Activated CD8-positive, alpha-beta memory T cell treated with anti-CD3 and anti-CD28 coated beads for 4 hours (primary cell): ENCODE measurements at regions not wholly inside any gene's neighbourhood (a gene's known extent, or its start where the extent isn't known, plus 50 kb on each side); places are given as distances from the start of the nearest gene placed in this dataset.

Experiments
- DNase-seq, 2 donors: peaks; one replicate each; pipeline ENCODE4 v3.0.0-alpha.2; 2020; ENCODE audit warnings: low read depth in 2 of 2

DNA sequence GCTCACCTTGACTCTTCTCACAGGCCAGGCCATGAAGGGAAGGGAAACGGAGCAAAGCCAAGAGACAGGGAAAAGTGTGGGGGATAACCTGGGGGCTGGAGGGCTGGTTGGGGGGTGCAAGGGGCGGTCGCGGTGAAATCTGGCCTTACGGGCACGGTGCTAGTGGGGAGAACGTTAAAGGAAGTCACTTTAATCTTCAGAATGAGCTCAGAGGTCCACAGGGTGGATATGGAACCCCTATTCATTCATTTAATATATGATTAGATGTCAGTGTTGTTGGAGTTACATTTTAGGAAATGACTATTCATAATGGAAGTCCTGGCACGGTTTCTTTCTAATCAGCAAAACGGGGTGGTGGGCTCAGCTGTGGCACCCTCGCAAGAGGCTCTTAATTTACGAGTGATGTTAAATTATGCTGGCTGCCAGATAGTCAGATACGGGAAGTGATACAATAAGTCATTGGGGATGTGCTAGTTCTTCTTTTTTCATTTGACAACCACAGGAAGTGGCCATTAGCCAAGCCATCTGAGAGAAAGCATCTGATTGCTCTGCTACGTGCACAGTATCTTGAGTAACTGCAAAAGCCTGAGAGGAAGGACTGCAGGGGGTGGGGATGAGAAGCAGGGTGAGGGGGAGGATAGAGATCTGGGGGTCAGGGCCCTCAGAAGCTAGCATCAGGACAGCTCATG is 253.0 kb downstream of the QKI start:
- no peak for DNase-seq

DNA sequence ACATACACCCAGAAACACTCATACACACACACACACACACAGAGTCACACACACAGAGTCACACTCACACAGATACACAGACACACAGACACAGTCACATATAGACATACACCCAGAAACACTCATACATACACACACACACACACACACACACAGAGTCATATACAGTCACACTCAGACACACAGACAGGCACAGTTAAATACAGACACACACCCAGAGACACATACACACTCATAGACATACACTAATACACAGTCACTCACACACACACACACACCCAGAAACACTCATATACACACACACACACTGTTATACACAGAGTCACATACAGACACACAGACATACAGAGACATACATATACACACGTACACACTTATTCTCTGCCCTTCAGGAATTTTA is 250.9 kb downstream of the QKI start:
- no peak for DNase-seq

DNA sequence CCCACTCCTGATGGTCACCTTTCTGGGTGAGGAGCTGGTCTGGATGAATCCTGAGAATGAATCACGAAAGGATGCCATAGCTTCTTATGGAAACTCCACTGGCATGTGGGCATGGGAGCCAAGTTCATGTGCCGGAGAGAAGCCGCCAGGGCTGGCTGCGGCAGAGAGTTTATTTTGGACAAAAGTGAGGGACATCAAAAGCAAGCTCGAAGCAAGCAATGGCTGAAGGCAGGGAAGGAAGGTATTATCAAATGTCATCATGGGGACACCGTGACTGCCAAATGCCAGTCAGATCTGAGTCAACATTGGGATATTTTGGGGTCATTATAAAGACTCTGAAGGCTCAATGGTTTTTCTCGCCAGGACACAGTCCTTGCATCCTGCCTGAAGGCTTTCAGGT is 249.1 kb downstream of the QKI start:
- DNase-seq = no peak

DNA sequence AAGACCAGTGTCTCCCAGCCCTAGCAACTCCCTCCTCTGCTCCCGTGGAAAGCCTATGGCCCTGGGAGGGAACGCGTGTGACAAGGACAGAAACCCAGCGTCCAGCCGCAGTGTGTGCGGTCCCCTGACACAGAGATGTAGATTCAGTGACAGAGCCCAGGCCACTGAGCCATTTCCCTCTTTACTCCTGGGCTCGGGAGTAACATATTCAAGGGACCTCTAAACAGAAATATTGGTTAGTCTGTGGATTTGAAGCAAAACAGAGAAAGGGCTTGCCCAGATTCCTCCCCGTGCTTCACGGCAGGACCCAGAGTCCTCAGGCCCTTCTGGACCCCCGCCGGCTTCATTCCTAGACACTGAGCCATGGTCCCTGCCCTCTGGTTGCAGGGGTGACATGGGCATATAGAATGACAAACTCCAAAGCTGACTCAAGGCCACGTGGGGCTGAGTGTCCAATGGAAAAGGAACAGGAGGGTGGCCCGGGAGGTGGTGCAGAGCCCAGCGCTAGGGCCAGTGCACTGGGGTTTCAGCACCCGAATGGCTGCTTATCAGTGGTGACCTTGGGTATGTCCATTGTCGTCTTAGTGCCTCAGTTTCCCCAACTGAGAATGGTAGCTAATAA is 248.2 kb downstream of the QKI start:
- DNase-seq = no peak

DNA sequence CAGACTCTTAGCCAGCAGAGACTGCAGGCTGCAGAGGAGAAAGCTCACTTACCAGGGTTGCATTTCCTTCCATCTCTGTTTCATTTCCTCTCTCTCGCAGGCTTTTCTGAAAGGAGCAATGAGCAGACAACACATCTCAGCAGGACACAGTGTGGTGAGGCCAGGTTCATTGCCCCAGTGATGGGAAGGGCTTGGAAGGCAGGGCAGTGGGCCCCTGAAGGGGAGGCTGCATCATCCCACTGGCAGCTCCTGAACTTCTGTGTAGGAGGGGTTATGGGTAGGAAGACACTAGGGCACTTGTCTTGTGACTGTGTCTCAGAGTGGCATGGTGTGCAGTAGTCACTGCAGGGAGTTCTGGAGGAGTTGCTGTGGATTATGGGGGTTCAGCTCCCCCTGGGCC is 246.8 kb downstream of the QKI start:
- no peak for DNase-seq

DNA sequence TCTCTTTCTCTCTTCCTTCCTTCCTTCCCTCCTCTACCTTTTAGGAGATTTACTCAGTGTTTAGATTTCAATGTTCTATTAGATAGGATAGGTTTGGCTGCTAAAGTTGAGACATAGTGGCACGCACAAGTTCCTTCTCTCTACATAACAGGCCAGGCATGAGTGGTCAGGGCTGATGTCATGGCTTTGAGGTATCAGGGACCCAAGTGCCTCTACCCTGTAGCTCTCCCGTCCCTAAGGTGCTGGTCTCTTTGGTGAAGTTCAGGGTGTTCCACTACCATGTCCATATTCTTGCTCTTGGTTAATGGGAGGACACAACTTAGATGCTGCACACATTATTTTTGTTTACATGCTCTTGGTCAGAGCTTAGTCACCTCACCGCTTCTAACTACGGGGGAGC is 245.3 kb downstream of the QKI start:
- no peak for DNase-seq

DNA sequence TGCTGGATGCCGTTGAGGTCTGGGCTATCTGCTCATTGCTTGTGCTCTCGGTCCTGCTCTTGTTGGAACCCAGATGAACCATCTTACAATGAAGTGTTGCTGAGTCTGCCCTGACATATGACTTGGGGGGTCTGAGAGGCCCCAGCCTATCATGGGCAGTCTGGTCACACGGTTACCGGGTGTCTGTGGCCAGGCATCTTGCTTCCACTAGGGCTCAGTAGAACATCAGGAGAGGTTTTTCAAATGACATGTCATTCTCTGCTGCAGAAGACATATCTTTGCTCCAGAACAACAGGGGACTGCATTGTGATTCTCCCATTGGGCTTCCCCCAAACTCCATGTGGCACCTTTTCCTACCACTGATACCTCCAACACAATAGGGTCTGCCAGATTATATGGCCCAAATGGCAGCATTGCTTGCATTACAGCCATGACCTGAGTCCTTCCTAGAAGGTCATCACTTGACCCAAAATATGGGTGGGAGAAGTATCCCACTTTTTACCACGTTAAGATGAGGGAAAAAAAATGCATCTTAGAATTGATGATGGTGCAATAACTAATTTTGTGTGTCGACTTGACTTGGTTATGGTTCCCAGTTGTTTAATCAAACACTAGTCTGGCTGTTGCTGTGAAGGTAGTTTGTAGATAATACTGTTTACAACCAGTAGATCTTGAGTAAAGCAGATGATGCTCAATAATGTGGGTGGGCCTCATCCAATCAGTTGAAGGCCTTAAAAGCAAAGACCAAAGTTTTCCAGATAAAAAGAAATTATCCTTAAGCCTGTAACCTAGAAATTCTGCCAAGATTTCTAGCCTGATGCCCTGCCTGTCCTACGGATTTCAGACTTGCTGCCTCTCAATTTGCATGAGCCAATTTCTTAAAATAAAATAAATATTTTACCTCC is 241.0 kb downstream of the QKI start:
- DNase-seq = no peak

DNA sequence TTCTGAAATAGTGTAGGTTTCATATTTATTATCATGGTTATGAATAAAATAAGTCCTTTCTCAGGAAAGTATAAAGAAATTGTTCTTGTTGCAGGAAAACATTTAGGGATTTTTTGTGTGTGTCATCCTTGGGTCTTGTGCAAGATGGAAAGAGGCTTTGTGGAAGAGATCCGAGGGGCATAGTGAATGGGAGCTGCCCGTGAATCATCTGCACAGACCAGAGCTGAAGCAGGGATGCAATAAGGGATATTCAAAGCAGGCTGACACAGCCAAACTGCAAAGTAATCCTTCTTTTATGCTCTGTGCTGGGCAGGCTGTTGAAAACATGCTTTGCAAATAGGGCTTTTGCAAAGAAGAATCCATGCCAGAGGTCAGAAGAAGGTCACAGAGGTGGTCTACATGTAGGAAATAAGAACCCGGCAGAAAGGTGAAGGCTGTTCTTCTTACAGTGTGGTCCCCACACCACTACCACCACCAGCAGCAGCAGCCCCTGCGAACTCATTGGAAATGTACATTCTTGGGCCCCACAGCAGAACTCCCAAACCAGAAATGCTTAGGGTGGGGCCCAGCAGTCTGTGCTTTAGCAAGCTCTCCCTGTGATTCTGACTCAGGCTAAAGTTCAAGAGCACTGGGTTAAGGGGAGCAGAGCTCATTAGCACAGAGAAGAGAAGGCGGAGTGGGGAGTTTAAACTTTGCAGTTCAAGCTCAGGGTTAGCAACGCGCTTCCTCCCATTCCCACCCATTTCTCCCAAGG is 237.6 kb downstream of the QKI start:
- no peak for DNase-seq

DNA sequence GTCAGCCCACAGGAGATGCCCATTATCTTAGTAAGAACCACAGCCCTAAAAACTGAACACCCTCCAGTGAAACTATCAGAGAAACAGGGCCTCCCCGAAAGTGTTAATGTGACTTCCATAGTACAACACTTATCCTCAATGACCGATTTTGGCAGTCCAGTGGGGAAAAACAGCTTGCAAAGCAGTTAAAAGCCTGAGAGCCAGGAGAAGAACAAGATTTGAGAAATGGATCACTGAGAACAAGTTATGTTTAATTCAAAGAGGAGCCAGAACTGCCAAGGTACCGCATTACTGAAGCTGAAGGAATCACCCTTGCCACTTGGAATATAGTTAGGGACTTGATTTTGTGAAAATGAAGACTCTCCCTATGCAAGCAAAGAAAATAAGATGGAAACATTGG is 236.9 kb downstream of the QKI start:
- DNase-seq = no peak

DNA sequence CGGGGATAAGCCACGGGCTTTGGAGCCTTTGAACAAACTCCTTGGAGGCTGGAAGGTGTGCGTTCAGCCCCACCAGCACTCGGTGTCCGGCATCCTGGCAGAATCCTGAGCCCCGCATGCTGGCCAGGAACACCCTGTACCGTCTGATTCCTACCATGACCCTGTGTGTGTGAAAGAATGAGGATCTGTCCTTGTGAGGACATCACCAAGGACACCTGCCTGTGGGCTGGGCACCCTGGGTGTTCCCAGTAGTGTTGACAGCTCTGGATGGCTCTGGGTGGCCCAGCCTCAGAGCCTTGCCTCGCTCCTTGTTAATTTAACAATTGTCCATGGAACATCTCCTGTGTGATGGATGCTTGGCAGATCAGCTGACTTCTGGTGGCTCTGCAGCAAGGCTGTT is 234.3 kb downstream of the QKI start:
- no peak for DNase-seq

DNA sequence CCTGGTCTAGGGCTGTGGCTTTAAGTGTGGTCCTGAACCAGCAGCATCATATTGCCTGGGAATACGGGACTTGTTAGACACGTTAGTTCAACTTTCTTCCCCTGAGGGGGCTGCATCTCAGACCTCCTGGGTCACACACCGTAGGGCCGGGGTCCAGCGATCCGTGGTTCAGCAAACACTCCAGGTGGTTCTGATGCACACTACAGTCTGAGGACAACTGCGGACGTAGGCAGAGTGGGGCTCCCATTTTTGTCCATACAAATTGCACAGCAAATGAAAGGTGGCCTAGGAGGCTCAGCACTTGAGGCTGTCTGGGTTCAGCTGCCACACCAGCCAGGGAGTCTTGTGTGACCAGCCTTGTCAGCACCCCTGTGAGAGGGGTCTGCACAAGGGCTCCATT is 233.1 kb downstream of the QKI start:
- DNase-seq = no peak

DNA sequence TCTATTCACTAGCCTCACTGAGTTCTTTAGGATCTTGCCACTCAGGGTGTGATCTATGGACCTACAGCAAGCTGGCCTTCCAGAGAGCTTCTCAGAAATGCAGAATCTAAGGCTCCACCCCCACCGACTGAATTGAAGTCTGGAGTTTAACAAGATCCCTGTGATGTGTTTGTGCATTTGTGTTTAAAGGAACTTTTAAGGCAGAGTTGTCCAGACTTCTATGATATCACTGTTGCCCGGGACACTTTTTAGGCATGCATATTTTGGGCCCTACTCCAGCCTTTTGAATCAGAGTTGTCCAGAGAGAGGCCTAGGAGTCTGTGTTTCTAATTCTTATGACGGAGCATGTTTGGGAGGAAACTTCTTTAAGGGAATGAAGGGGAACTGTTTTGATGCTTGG is 232.3 kb downstream of the QKI start:
- no peak for DNase-seq

DNA sequence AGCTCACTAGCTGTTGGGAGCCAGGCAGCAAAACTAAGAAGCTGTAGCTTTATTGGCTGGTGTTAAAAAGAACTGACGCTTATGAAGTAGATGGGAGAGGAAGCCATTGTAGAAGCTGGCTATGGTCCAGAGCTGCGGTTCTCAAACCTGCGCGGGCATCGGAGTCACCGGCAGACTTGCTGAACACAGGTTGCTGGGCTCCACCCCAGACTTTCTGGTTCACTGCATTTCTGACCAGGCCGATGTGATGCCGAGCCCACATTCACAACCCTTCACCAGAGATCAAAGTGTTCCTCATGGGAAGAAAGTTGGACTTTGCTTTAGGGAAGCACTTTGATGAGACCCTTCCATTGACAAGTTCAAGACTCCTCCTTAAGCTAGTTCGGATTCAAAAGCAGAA is 231.6 kb downstream of the QKI start:
- no peak for DNase-seq

DNA sequence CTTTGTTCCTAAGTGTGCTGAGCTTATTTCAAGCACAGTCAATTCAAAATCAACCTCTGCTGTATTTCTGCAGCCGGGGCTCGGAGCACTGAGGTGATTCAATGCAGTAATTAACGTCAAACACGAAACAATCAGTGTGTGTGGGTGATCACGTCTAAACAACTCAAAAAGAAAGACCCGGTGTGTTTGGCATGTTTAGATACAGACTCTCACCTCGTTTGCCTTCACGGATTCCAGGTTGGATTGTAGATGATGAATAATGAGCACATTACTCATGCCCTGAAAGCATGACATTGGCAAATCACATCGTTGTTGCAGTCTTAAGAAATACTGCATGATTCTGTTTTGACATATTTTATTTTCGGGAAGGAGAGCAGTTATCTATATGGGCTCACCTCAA is 231.0 kb downstream of the QKI start:
- DNase-seq = no peak

DNA sequence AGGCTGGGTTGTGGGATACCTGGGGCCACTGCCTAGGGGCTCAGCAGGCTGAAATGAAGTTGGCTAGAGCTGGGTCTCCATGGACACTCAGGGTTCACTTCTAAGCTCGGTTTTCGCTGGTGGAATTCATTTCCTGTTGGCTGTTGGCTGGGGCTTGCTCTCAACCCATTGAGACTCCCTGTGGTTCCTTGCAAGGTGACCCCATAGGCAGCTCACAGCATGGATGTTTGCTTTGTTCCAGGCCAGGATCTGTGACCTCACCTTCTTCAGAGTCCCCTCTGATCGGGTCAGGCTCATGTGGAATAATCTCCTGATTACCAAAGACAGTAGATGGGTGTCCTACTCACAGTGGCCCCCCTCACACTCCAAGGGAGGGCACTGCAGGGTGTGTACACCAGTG is 229.3 kb downstream of the QKI start:
- no peak for DNase-seq

DNA sequence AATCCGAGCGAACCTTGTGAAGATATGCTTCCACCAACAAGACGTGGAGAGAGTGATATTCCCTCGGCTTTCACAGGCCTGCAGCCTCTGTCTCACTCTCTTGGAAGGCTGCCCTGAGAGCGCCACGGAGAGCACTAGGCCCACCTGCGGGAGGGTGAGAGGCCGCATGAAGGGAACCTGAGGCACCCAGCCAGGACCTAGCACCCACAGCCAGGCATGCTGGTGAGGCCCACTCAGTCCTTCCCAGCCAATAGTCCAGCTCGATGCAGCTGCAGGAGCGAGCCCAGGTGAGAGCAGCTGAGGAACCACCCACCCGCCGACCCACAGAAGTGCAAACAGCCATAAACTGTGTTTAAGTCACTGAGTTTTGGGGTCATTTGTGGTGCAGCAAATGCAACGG is 227.2 kb downstream of the QKI start:
- DNase-seq = no peak

DNA sequence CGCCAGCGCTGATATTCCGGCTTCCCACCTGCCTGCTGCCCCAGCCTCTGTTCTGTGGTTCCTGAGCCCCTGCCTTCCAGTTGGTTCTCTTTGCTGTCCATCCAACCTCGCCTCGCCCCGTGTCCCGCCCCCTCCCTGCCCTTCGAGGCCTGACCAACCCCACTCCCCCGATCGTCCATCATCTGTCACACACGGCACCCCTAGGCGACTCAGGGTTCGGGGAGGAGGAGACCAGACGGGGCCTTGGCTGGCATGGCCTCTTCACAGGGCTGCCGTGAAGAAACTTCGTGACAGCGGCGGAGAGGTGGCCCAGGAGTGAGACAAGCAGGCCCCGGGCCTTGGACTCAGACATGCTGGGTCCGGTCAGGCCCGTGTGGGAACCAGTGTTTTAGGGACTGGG is 226.1 kb downstream of the QKI start:
- DNase-seq = no peak

DNA sequence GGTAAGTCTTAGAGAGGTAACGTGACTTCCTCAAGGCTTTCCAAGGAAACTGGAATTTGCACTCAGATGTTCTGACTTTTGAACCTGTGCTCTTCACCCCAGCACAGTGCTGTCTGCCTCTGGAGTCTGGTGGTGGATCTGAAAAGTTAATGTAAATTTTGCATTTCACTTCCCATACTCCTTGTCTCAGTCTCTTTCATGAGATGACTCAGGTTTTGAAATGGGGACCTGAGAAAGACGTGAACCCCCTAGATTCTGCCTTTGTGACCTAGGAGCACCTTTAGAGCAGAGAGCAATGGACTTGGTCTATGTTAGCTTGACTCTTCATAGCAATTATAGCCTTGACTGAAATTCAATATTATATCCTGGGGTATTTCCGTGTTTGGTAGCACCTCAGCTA is 223.0 kb downstream of the QKI start:
- no peak for DNase-seq

DNA sequence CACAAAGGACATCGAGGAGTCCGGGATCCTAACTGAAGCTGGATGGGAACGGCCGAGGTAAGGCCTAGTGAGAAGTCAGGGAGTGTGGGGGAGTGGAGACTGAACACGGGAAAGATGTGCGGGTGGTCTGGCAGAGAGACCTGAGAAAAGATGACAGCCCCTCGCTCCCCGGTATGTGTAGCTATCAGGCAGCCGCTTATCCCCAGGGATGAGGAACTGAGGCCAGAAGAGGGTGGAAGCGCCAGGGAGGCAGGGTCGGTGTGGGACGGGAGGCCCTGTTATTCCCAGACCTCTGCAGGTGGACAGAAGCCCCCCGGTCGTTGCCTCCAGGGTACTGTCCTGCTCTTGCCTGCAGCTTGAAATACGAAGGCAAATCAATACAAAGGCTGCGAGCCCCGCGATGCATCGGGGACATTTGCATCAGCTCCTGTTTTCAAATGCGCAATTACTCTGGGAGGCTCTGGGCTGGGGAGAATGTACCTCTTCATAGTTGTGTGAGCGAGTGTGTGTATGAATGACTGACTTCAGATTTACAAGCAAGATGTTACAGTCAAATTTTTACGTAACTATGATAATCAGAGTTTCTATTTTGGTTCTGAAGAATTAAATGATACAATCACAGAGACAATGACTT is 221.3 kb downstream of the QKI start:
- DNase-seq = no peak

DNA sequence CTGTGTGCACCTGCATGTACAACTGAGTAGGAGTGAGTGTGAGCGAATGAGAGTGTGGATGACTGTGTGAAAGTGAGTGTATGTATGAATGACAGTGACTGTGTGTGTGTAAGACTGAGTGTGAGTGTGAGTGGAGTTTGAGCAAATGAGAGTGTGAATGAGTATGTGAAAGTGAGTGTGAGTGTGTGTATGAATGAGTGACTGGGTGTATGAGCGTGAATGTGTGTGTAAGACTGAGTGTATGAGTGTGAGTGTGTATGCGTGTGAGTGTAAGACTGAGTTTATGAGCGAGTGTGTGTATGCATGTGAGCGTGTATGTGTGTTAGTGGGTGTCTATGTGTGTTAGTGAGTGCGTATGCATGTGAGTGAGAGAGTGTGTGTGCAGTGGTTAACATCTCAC is 220.8 kb downstream of the QKI start:
- DNase-seq = no peak

DNA sequence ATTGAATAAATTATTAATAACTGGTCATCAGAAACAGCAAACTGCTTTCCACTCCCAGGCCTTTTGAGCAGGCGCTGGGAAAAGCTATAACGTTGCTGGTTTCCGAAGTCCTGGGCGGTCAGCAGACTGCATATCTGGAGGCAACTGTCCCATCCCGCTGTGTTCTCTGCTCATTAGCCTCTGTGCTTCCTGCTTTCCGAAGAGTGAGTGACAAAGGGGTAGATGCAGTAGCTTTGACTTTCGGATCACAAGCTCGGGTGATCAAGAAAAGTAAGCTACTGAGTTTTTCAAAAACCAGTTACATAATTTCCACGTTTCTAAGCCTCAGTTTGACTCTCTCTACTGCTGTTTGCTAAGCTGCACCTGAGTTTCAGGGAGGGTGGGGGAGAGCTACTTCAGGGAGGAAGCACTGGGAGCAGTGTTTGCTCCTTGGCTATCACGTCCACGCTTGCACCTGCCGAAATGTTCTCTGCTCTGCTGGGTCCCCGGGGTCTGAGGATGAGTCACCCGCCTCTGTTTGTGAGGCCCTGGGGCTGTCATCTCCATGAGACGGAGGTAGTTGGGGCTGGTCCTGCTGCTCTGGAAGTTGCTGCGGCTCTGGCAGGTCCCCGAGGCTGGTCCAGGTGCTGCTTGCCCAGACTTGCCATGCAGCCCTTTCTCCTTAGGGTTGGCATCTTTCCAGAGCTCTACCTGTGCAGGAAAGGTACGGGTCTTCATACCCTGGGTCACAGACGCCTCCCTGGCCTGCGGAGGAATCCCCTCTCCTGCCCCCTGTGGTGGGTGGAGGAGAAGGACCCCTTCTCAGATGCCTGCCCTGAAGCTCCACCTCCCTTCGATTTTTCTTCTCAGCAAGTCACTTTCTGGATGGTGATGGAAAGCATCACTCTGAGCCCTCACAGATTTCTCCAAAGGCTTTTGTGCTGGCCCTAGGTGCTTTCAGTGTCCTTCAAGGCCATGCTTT is 220.0 kb downstream of the QKI start:
- DNase-seq = no peak
